DMS 273 treated with DMSO at 0.1 percent for 48 hours (cell line): ENCODE measurements at regions not wholly inside any gene's neighbourhood (a gene's known extent, or its start where the extent isn't known, plus 50 kb on each side); places are given as distances from the start of the nearest gene placed in this dataset.
"Not testable (repeated sequence)": the region's sequence is repeated elsewhere in the genome, so short reads cannot be mapped to it uniquely, and the experiment has no call there.

ENCODE experiments used
- DNase-seq: peaks from one replicate; lab custom pipeline; 2025; lab: John Stamatoyannopoulos, UW

- DNase-seq = no peak
Measured at GRCh38 chr13:66152596-66152995, 1077.5 kb downstream of the PCDH9 start.

DNA sequence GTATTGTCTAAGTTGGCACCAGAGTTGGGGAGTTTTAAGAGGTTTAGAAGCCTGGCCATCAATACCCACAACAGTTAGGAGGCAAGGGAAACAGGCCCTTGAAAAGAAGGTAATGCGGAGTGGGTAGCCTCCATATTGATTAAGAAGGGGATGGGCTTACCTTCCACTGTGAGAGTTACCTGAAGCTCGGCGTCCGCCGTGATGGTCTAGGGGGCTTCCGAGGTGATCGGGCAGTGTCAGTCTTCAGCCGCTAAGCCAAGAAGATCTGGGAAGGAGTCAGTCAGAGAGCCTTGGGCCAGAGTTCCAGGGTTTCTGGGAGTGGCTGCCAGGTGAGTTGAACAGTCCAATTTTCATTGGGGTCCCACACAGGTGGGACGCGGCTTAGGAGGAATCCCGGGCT, 1085.8 kb downstream of the PCDH9 start:
- not testable (repeated sequence) for DNase-seq

- DNase-seq = no peak
Measured at GRCh38 chr13:66139701-66140100, 1090.4 kb downstream of the PCDH9 start.

GRCh38 chr13:66139250-66139649, 1090.9 kb downstream of the PCDH9 start:
- DNase-seq = no peak

DNA sequence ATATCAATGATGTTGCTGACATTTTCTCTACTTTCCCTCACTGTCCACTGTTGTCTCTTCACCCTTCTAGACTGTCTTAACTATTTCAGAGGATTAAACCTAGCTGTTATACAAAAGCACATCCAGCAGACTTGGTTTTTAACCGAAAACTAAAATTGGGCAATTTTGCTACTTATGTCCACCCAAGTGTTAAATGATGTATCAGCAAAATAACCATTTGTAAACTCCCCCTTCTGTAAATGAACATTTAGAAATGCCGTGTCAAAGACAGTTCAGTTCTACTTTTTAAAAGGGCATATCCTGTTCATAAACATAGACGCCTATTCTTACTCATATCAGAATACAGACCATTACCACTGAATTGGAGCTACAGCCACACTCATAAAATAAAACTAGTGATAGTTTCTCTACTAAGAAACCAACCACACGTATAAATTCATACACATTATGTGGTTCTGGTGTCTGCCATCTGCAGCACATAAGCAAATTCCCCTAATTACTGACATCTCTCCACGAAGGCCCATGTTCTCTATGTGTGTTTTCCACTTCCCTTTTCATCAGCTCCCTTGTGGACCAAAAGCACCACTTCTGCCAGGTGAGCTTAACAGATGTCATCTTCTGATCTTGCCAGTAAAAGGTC, 1091.8 kb downstream of the PCDH9 start:
- no peak for DNase-seq

GRCh38 chr13:66137384-66137783, 1092.8 kb downstream of the PCDH9 start:
- no peak for DNase-seq

DNA sequence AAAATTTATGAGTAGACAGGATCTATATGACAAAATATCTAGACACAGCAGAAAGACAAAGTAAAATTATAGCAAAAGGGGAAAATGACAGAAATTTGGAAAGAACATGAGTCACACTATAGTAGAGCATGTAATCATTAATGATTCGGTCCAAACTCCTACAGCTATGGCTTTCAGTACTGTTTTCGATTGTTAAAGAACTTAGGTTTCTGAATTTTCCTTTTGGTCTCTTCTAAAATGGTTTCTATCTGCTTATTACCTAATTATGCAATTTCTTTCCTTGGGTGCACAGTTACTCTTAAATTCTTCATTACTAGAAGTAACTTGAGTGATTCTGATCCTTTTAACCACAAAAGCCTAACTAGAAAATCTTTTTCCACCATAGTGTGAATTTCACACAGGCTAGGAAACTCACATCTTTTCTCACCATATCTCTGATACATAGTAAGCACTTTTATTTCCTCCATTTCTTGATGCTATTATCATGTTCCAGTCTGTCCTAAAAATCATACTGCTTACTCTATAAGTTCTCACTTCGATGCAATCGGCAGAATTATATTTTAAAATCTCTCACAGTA, 1101.4 kb downstream of the PCDH9 start:
- no peak for DNase-seq

- no peak for DNase-seq
Measured at GRCh38 chr13:66128201-66128600, 1101.9 kb downstream of the PCDH9 start.

DNA sequence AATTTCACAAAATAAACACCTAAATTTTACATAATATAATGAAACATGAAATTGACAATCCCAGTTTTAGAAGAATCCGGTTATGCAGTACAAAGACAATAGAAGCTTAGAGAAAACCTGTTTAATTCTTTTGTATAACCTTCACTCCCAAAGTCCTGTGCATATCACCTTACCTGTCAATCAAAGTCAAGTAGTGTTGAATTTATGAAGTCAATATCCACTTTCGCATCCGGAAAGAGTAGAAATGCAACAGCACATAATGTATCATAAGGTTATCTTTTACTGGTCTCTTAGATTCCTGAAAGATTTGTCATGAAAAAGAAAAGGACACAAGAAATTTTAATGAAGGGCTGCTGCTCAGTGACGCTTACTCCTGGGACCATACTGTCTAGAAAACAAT, 1112.6 kb downstream of the PCDH9 start:
- DNase-seq = no peak

DNA sequence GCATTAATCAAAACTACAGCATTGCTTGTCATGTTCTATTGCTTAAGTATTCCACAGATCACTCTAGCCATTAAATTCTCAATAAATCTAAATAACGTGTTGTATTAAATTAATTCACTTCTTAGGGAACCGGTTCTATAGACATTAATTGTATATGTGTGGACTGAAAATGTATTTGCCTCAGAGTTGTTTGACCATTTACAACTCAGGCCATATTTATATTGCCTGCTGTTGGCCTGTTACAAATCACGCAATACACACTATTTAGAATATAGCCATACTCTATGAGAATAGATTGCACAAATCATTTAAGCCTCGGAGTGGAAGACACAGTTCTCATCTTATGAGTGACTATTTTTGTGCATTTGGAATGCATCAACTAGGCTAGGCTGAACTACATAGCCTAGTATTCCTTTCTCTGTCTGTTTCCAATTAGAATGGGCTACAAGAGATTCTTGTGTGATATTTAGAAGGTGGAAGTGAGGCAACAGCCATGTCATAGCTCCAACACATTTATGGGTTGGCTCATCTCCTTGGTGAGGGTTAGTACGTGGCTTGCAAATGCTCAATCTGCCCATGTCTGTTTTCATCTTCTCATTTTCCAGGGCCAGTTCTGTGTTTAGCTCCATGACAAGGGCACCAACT, 1116.1 kb downstream of the PCDH9 start:
- DNase-seq = no peak

DNA sequence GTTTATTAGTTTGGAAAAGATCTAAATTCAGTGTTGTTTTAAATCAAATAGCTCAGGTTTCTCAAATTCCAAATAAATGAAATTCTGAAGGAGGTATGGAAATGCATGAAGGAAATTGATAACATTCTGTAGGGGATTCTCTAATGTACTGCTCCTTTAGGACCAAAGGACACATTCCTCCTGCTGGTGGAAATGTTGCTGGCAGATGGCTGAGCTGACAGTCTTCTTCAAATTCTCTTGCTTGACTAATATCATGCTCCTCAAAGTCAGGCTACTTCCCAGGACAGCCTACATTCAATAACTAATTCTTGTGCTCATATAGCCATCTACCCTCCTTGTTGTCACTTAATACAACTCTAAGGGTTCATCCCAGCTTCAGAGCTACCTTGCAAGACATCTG, 1118.5 kb downstream of the PCDH9 start:
- no peak for DNase-seq

DNA sequence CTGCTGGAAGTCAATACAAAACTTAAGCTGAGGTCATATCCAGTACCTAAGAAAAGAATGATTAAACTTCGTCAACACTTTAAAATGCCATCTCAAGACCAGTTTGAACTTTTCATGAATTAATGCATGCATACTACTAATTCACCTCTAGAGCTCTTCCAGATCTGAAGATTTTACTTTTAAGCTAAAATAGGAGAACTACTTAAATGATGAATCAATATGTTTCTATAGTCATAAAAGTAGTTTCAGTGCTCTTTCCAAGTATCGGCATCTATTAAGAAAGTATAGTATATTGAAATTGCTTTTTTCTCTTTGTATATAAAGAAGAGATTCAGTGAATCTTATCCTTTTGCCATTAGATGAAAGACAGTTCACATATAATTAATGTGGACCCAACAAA, 1123.9 kb downstream of the PCDH9 start:
- DNase-seq = no peak

GRCh38 chr13:66102864-66103263, 1127.3 kb downstream of the PCDH9 start:
- no peak for DNase-seq

GRCh38 chr13:66099825-66100224, 1130.3 kb downstream of the PCDH9 start:
- DNase-seq = no peak

- DNase-seq = no peak
Measured at GRCh38 chr13:66098931-66099628, 1131.1 kb downstream of the PCDH9 start.

DNA sequence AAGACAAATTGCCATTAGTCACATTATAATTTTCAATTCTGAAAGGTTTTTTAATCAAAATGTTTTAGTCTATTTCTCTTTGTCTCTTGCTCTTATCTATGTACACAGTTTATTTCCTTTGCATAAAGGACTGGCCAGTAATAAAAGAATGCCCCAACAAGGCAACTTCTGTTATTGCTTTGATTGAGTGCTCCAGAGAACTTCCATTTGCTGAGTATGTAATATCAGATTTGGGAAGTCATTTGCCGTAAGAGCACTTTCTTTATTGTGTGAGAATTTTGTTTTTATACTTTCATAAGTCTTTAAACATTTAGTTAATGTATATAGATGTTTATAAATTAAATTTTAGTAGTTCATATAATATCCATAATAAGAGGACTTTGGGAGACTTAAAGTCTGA, 1140.4 kb downstream of the PCDH9 start:
- DNase-seq = no peak

GRCh38 chr13:66087269-66087710, 1142.8 kb downstream of the PCDH9 start:
- no peak for DNase-seq

- no peak for DNase-seq
Measured at GRCh38 chr13:66077132-66077689, 1152.9 kb downstream of the PCDH9 start.

- no peak for DNase-seq
Measured at GRCh38 chr13:66076417-66076816, 1153.7 kb downstream of the PCDH9 start.

- no peak for DNase-seq
Measured at GRCh38 chr13:66074018-66074615, 1156.0 kb downstream of the PCDH9 start.

GRCh38 chr13:66072097-66072496, 1158.0 kb downstream of the PCDH9 start:
- DNase-seq = not testable (repeated sequence)

DNA sequence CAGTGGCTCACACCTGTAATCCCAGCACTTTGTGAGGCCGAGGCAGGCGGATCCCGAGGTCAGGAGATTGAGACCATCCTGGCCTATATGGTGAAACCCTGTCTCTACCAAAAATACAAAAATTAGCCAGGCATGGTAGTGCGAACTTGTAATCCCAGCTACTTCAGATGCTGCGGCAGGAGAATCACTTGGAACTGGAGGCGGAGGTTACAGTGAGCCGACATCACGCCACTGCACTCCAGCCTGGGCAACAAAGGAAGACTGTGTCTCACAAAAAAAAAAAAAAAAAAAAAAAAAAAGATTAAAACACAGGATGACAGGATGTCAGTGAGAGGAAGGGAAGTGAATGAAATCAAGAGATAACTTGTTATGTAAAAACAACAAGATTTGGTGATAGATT, 1158.5 kb downstream of the PCDH9 start:
- DNase-seq = no peak
